K562 (cell line): ENCODE measurements at regions not wholly inside any gene's neighbourhood (a gene's known extent, or its start where the extent isn't known, plus 50 kb on each side); places are given as distances from the start of the nearest gene placed in this dataset.

Experiments used
- COPS2 ChIP-seq: fragments of 450-650 bp; conservative IDR thresholded peaks from 2 replicates; pipeline ENCODE4 v1.6.1; 2016; ENCODE audit warnings: mild to moderate bottlenecking, moderate library complexity
- ELF1 ChIP-seq: fragments of 200-800 bp; sonication (Bioruptor generic); IDR thresholded peaks from 2 replicates; pipeline ENCODE4 v1.6.1; 2016; ENCODE audit warnings: missing genetic modification characterization, missing compliant biosample characterization
- EP300 ChIP-seq: IDR thresholded peaks from 2 replicates; pipeline ENCODE4 v1.6.1; 2012; ENCODE audit warnings: low read length, improper control_type of control experiment
- HIVEP1 ChIP-seq: fragments of 250-450 bp; sonication (Bioruptor Pico); IDR thresholded peaks from 2 replicates; pipeline ENCODE4 v1.4.0; 2020; ENCODE audit warnings: mild to moderate bottlenecking
- KAT2B ChIP-seq: IDR thresholded peaks from one replicate; pipeline ENCODE4 v1.6.1; 2012; ENCODE audit warnings: low read depth, mild to moderate bottlenecking, control low read depth, inconsistent platforms, low read length, moderate library complexity
- MTA3 ChIP-seq: fragments of 450-650 bp; formaldehyde crosslinking; IDR thresholded peaks from 2 replicates; pipeline ENCODE4 v1.6.1; 2017; ENCODE audit warnings: mild to moderate bottlenecking, borderline replicate concordance
- NFIC ChIP-seq: fragments of 450-650 bp; IDR thresholded peaks from 2 replicates; pipeline ENCODE4 v1.6.1; 2017; ENCODE audit warnings: mild to moderate bottlenecking, inconsistent platforms

DNA sequence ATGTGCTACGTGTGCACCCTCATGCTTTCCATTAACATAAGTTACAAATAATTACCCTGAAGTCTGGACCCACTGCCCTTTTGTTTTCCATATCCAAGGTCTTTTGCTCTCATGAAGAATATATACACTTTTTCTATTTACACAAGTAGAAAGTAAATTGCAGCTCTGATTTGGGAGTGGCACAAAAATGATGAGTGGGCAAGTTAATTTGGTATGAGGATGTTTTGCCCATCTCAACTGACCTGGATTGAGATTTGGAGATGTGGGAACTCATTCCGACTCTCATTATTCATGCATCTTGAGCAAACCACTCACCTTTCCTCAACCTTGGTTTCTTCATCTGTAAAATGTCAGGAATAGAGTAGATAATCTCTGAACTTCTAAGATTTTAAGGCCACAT is 53.6 kb upstream of the TMEM17 start:
- TF ChIP-seq MTA3 (no peak), ELF1 (tag) (no peak), EP300 (no peak), COPS2 (no peak), KAT2B (no peak), HIVEP1 (CRISPR knock-in tag) (no peak), NFIC (no peak)
